Cardiac fibroblast (primary cell): ENCODE measurements at regions not wholly inside any gene's neighbourhood (a gene's known extent, or its start where the extent isn't known, plus 50 kb on each side); places are given as distances from the start of the nearest gene placed in this dataset.
A peak's percentile ranks its signal among the peaks of the same experiment; 100 is the strongest.

Source experiments
- DNase-seq, 2 donors: peaks; one replicate each; pipeline versions ENCODE4 v3.0.0 to v3.0.0-alpha.2; 2010; ENCODE audit warnings: low read depth in 2 of 2
- H3K4me3 ChIP-seq, 2 donors: replicated peaks in 1 of 2; 1 replicate in 1 of 2; 2 replicates in 1 of 2; pipeline ENCODE4 v1.5.1; 2011; ENCODE audit warnings: low read depth in 2 of 2, low read length in 2 of 2, mild to moderate bottlenecking in 2 of 2, moderate library complexity in 1 of 2
- TF ChIP-seq, protein P1 (sequence below): IDR thresholded peaks from one replicate; pipeline ENCODE4 v1.5.1; 2011; ENCODE audit warnings: low read depth, mild to moderate bottlenecking, low read length, inconsistent platforms

DNA sequence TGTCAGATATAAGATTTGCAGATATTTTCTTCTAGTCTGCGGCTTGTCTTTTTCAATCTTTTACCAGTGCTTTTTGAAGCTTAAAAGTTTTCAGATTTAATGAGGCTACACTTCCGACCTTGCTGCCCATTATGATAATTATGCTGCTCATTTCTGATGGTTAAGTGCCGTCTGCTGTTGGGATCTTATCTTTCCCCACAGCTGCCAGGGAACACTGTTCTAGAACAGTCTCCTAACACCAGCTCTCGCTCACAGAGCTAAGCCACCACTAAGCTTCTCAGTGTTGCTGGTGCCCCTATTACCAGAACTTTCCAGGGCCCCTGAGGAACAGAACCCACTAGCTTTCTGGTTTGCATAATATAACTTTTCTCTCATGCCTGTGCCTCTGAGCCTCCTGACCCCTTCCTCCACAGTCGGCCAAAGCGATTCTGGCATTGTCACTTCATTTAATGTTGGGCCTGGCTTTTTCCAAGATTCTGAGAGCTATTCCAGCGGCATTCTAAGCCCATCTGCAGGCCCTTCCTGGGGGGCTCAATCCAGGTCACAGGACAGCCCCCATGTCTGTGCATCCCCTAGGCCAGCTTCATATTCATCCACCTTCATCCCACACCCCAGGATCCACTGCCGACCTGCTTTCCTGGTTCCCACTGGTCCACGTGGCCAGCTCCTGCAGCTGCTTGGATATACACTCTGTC lies 237.0 kb downstream of the PTPRU start:
- no peak overlapping the region for H3K4me3 ChIP-seq
- DNase-seq, result no peak
- TF ChIP-seq, protein P1, sequence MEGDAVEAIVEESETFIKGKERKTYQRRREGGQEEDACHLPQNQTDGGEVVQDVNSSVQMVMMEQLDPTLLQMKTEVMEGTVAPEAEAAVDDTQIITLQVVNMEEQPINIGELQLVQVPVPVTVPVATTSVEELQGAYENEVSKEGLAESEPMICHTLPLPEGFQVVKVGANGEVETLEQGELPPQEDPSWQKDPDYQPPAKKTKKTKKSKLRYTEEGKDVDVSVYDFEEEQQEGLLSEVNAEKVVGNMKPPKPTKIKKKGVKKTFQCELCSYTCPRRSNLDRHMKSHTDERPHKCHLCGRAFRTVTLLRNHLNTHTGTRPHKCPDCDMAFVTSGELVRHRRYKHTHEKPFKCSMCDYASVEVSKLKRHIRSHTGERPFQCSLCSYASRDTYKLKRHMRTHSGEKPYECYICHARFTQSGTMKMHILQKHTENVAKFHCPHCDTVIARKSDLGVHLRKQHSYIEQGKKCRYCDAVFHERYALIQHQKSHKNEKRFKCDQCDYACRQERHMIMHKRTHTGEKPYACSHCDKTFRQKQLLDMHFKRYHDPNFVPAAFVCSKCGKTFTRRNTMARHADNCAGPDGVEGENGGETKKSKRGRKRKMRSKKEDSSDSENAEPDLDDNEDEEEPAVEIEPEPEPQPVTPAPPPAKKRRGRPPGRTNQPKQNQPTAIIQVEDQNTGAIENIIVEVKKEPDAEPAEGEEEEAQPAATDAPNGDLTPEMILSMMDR, result no peak

DNA sequence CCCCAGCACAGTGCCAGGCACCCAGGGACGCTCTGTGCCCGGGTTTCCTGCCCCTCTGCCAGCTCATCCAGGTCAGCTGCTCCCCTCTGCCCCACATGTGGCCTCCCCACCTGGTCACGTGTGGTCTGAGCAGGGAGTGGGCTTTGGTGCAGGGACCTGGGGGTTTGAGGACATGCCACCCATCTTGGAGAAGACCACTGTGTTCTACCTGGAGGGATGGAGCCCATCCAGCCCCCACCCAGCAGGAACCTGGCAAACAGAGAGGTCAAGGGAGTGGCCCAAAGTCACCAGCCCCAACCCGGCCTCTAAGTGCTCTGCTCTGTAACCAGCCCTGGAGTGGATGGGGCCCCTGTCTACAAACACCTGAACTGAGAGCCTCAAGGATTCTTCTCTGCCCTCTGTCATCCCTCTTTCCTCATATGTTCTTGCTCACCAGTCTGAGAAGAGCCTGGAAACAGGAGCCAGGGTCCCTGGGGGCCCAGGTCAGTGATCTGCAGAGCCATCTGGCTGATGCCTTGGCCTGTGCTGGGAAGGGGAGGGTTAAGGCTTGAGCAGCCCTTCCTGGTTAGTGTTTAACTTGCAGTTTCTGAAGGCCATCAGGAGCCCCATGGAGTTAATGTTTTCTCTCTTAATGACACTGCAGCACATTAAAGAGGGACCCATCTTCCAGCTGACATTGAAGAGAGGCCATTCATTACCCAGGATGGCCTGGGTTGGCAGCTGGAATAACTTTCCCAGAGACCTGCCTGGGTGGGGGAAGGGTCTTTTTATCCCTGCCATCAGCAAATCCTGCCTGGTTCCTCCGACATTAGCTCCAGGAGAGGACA lies 235.4 kb downstream of the PTPRU start:
- H3K4me3 ChIP-seq, result no peak overlapping the region
- DNase-seq, result no peak
- TF ChIP-seq, protein P1, result no peak

DNA sequence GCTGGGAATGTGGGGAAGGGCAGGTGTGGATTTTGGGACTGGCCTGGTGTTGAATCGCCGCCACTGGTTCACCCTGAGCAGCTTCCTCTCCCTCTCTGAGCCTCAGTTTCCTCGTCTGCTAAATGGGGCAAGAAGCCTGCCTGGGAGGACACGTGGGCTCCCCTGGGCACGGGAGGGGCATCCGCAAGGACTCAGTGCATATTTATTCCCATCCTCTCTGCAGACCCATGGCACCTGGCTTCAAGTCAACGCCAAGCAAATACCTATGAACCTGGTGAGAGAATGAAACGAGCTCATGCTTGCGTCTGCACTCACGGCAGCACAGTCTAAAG lies 234.4 kb downstream of the PTPRU start:
- no peak overlapping the region for H3K4me3 ChIP-seq
- no peak for DNase-seq
- TF ChIP-seq, protein P1, result no peak

DNA sequence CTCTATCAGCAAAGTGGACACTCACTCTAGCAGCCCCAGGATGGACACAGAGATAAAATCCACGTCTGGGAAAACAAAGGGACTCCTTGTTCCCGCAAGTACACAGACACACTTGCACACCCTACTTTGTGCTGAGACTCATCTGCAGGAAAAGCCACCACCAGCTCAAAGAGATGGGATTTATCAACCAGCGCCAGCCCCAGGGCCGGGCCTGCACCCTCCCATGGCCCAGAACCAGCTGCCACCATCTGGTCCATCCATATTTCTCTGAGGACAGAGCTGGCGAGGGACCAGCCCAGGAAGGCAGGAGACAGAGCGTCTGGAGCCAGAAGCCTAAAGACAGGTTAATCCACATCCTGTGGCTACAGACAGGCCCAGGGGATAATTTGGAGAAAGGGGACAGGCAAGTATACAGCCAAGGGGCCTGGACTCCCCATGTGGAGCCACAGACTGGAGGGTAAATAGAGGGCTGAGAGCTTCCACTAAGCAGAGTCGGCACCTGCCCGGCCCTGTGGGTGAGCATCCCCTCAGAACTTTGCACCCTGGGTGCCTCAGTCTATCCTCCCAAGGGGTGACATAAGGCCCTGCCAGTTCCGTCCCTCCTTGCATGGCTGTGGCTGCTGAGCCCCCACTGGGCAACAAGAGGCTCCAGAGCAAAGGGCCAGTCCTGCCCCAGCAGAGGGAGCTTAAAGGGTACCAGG lies 233.9 kb downstream of the PTPRU start:
- H3K4me3 ChIP-seq, result no peak overlapping the region
- TF ChIP-seq, protein P1, result no peak
- no peak for DNase-seq

DNA sequence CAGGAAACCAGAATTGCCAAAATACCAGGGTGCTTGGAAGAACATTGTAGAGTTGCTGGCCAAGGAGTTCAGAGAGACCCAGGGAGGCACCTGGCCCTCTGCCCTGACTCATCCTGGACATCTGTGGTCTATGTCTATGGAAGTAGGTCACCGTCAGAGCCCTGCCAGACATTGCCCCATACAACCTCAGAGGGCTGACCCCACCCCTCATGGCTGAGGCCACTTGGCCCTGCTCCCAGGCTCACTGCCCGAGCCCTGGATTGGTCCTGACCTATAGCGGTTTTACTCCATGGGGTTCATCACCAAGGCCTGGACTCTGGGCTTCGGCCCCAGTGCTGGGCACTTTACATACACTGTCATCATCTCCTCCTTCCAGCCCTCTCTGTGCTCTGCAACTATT lies 233.1 kb downstream of the PTPRU start:
- no peak overlapping the region for H3K4me3 ChIP-seq
- TF ChIP-seq, protein P1, result no peak
- peak in 1 of 2 donors; percentile 14 for DNase-seq

DNA sequence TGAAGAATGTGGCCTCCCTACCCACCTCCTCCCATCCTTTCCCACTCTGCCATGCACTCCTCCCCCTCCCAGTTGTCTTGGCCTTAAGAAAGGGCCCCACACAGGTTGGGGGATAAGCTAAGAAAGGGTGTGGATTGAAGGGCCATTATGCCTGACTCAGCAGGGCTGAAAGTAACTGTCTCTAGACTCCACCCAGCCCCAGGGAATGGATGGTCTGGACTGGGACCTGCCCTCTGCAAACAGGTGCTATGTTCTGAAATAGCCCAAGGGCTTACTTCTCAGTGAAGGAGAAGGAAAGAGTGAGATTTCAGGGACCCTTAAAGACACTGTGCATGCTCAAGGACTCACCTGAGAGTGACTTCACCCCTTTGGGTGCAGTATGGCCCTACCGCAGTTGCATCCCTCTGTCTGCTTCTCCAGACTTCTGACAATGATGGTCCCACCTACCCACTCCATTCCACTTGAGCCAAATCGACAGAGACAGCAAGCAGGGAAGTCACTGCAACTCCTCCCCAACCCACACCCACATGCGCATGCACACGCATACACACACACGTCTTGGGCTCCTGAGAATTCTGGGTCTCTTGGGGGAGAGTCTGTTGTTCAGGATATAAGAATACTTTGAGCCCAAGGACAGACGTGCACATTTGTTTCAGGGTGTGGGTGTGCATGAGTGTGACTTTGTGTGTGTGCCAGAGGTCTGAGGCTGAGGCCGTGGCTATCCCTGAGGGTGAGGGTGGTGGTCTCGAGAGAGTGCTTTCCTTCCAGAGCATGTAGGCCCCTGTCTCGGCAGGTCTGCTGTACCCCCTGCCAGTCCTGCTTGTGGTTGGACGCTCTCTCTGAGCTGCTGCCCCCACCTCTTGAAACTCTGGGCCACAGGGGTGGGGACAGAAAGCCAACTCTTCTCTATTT lies 231.9 kb downstream of the PTPRU start:
- DNase-seq, result no peak
- TF ChIP-seq, protein P1, result no peak

More for the DNA sequence above, 231.9 kb downstream of the PTPRU start:
- H3K4me3 ChIP-seq, result no peak overlapping the region
